IPS-18a (cell line): ENCODE measurements at regions not wholly inside any gene's neighbourhood (a gene's known extent, or its start where the extent isn't known, plus 50 kb on each side); places are given as distances from the start of the nearest gene placed in this dataset.

Experiments used
- H3K27ac ChIP-seq: one replicate; pipeline ENCODE4 v1.5.1; 2013; ENCODE audit warnings: low read length
- H3K27me3 ChIP-seq: one replicate; pipeline ENCODE4 v1.6.1; 2013; ENCODE audit warnings: mild to moderate bottlenecking, low read length; ENCODE audit not compliant: control insufficient read depth, insufficient read depth
- H3K36me3 ChIP-seq: one replicate; pipeline ENCODE4 v1.6.1; 2013; ENCODE audit warnings: low read depth, low read length; ENCODE audit not compliant: control insufficient read depth
- H3K4me1 ChIP-seq: one replicate; pipeline ENCODE4 v1.6.1; 2013; ENCODE audit warnings: low read depth, low read length; ENCODE audit not compliant: control insufficient read depth
- H3K4me3 ChIP-seq: one replicate; pipeline ENCODE4 v1.5.1; 2013; ENCODE audit warnings: low read length
- H3K9ac ChIP-seq: one replicate; pipeline ENCODE4 v1.6.1; 2013; ENCODE audit warnings: mild to moderate bottlenecking, low read length, moderate library complexity
- H3K9me3 ChIP-seq: one replicate; pipeline ENCODE4 v1.6.1; 2013; ENCODE audit warnings: low read depth, low read length; ENCODE audit not compliant: control insufficient read depth

DNA sequence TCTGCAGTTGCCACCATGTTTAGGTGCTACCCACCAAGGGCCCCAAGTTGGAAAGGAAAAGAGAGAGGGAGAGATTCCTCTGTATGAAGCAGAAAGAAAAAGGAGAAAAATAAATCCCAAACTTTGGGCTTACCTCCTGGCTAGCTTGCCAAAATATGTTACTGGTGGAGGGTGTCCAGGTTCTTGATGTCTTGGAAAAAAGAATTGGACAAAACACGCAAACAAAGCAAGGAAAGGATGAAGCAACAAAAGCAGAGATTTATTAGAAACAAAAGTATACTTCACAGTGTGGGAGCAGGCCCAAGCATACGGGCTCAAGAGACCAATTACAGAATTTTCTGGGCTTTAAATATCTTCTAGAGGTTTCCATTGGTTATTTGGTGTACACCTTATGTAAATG lies 204.5 kb upstream of the LRRC7 start:
- Histone ChIP-seq H3K27me3 (no peaks in the 10 kb centered on the region), H3K4me3 (no peak overlapping the region), H3K27ac (no peak overlapping the region), H3K36me3 (no peaks in the 10 kb centered on the region), H3K9ac (no peak overlapping the region), H3K4me1 (no peaks in the 10 kb centered on the region), H3K9me3 (peaks cover 6% of the 10 kb centered on the region)

DNA sequence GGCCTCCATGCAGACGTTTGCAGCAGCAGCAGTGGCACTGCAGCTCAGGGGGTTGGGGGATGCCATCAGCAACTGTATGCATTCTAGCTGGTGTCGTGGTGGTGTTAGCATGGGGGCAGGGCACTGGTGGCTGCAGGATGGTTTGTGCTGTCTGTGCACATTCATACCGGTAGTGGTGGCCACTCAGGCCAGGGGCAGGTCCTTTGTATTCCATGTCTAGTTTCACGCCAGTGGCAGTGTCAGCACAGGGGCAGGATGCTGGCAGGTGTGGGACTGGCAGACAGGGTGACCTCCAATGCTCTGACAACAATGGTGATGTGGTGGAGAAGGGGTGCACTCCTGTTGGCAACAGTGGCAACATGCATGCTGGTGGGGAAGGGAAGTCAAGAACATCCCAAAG lies 194.2 kb upstream of the LRRC7 start:
- H3K9ac ChIP-seq: no peak overlapping the region
- no peaks in the 10 kb centered on the region for H3K4me1 ChIP-seq
- no peaks in the 10 kb centered on the region for H3K36me3 ChIP-seq
- H3K27ac ChIP-seq: no peak overlapping the region
- H3K27me3 ChIP-seq: no peaks in the 10 kb centered on the region
- no peak overlapping the region for H3K4me3 ChIP-seq
- no peaks in the 10 kb centered on the region for H3K9me3 ChIP-seq

DNA sequence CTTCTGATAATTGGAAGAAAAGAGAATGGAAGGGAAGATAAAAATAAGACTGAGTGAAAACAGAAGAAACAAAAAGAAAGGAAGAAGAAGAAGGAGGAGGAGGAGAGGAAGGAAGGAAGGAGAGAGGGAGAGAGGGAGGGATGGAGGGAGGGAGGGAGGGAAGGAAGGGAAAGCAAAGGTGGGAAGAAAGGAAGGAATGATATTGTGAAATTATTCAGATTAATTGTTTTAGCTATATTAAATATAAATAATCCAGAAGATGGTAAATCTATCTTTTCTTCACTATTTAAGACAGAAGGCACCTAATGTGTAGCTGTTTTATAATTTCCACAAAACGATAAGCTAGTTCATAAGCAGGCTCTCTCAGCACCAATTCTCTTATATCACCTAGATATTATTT lies 191.3 kb upstream of the LRRC7 start:
- no peaks in the 10 kb centered on the region for H3K36me3 ChIP-seq
- H3K9me3 ChIP-seq: no peaks in the 10 kb centered on the region
- H3K9ac ChIP-seq: no peak overlapping the region
- no peak overlapping the region for H3K27ac ChIP-seq
- no peaks in the 10 kb centered on the region for H3K4me1 ChIP-seq
- no peak overlapping the region for H3K4me3 ChIP-seq
- no peaks in the 10 kb centered on the region for H3K27me3 ChIP-seq

GRCh38 chr1:69377507-69377906 lies 190.2 kb upstream of the LRRC7 start:
- Histone ChIP-seq H3K9ac (no peak overlapping the region), H3K4me3 (no peak overlapping the region), H3K27ac (no peak overlapping the region), H3K27me3 (no peaks in the 10 kb centered on the region), H3K9me3 (no peaks in the 10 kb centered on the region), H3K36me3 (no peaks in the 10 kb centered on the region), H3K4me1 (no peaks in the 10 kb centered on the region)

DNA sequence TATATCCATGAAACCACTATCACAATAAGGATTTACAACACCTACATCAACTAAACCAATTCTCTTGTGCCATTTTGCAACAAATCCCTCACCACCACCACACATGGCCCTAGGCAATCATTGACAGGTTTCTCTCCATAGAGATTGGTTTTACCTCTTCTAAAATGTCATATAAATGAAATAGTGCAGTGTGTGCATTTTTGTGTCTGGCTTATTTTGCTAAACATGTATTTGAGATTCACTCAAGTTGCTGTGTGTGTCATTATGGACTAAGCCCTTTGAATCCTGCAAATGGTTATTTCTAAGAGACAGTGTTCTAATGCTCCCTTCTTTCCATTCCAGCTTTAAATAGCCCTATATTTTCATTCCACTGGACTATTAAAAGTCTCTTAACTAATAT lies 179.7 kb upstream of the LRRC7 start:
- H3K4me1 ChIP-seq: no peaks in the 10 kb centered on the region
- no peak overlapping the region for H3K9ac ChIP-seq
- no peak overlapping the region for H3K27ac ChIP-seq
- no peaks in the 10 kb centered on the region for H3K36me3 ChIP-seq
- H3K4me3 ChIP-seq: no peak overlapping the region
- H3K9me3 ChIP-seq: no peaks in the 10 kb centered on the region
- no peaks in the 10 kb centered on the region for H3K27me3 ChIP-seq

DNA sequence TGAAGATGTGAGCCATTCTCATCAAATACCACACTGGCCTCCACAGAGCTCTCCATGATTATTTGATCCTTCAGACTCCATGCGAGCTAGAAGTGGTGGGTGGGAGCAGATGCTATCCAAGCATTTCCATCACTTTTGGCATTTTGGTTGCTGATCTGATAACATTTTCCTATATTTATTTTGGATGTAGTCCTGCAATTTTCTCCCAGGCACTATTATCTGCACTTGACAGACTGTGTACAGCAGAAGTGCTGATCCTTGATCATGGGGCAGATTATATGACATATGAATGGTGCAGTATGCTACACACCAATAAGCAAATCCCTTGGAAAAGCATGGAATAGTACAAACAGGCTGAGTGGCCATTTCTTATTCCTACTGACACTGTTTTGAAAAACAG lies 167.6 kb upstream of the LRRC7 start:
- Histone ChIP-seq H3K4me1 (peaks cover 13% of the 10 kb centered on the region), H3K27me3 (no peaks in the 10 kb centered on the region), H3K36me3 (no peaks in the 10 kb centered on the region), H3K9ac (no peak overlapping the region), H3K27ac (no peak overlapping the region), H3K4me3 (no peak overlapping the region), H3K9me3 (no peaks in the 10 kb centered on the region)

DNA sequence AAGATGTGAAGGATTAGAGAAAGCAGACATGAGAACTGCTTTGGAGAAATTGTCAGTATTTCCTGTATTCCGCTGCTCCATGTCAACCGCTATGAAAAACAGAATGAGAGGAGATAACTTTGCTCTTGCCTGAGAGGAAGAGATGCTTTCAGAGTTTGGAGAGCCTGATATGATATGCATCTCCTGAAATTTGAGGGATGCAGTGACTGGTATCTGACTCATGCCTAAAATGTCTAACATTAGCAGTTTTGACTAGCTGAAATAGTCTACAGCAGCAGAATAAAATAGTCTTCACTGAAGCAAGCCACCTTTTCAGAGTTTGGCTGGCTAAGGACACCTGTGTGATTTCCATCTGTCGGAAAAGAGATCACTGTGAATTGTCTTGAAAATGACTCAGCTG lies 165.8 kb upstream of the LRRC7 start:
- H3K36me3 ChIP-seq: no peaks in the 10 kb centered on the region
- H3K27ac ChIP-seq: no peak overlapping the region
- H3K27me3 ChIP-seq: no peaks in the 10 kb centered on the region
- no peak overlapping the region for H3K9ac ChIP-seq
- no peak overlapping the region for H3K4me3 ChIP-seq
- H3K9me3 ChIP-seq: no peaks in the 10 kb centered on the region
- H3K4me1 ChIP-seq: peaks cover 12% of the 10 kb centered on the region

GRCh38 chr1:69403756-69404320 lies 163.9 kb upstream of the LRRC7 start:
- H3K4me1 ChIP-seq: peaks cover 3% of the 10 kb centered on the region
- no peak overlapping the region for H3K4me3 ChIP-seq
- H3K27ac ChIP-seq: no peak overlapping the region
- H3K36me3 ChIP-seq: no peaks in the 10 kb centered on the region
- no peak overlapping the region for H3K9ac ChIP-seq
- H3K27me3 ChIP-seq: no peaks in the 10 kb centered on the region
- H3K9me3 ChIP-seq: no peaks in the 10 kb centered on the region

GRCh38 chr1:69404486-69404885 lies 163.2 kb upstream of the LRRC7 start:
- no peaks in the 10 kb centered on the region for H3K36me3 ChIP-seq

DNA sequence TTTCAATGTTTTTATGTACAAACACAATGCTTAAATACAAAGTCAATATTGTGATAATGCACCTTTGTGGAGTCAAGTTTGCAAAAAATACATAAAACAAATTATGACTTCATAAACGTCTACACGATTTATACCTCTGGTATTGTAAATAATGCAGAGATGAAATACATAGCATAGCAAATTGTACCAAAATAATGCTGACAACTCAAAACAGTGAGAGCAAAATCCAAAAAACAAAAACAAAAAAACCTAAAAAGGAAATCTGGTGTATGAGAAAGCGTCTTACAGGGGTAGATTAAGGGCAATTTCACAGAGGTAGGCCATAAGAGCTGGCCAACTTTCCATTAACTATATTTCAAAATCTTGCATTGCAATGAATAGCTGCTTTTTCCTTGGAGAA lies 161.5 kb upstream of the LRRC7 start:
- no peak overlapping the region for H3K27ac ChIP-seq
- no peaks in the 10 kb centered on the region for H3K9me3 ChIP-seq
- H3K4me1 ChIP-seq: no peaks in the 10 kb centered on the region
- H3K4me3 ChIP-seq: no peak overlapping the region
- no peak overlapping the region for H3K9ac ChIP-seq
- no peaks in the 10 kb centered on the region for H3K36me3 ChIP-seq
- no peaks in the 10 kb centered on the region for H3K27me3 ChIP-seq

More at GRCh38 chr1:69404486-69404885, 163.2 kb upstream of the LRRC7 start:
- Histone ChIP-seq H3K27ac (no peak overlapping the region), H3K9me3 (no peaks in the 10 kb centered on the region), H3K4me3 (no peak overlapping the region), H3K4me1 (peaks cover 3% of the 10 kb centered on the region), H3K9ac (no peak overlapping the region), H3K27me3 (no peaks in the 10 kb centered on the region)

- H3K27ac ChIP-seq: no peak overlapping the region
- no peaks in the 10 kb centered on the region for H3K27me3 ChIP-seq
- H3K36me3 ChIP-seq: no peaks in the 10 kb centered on the region
- no peaks in the 10 kb centered on the region for H3K9me3 ChIP-seq
- H3K9ac ChIP-seq: no peak overlapping the region
- no peak overlapping the region for H3K4me3 ChIP-seq
- H3K4me1 ChIP-seq: no peaks in the 10 kb centered on the region
Observed at GRCh38 chr1:69409731-69410456, 157.8 kb upstream of the LRRC7 start.

GRCh38 chr1:69410457-69410850 lies 157.3 kb upstream of the LRRC7 start:
- Histone ChIP-seq H3K36me3 (no peaks in the 10 kb centered on the region), H3K27ac (no peak overlapping the region), H3K4me1 (no peaks in the 10 kb centered on the region), H3K4me3 (no peak overlapping the region), H3K9me3 (no peaks in the 10 kb centered on the region), H3K9ac (no peak overlapping the region), H3K27me3 (no peaks in the 10 kb centered on the region)
